HCT116 (cell line): ENCODE measurements at regions not wholly inside any gene's neighbourhood (a gene's known extent, or its start where the extent isn't known, plus 50 kb on each side); places are given as distances from the start of the nearest gene placed in this dataset.

ENCODE experiments used
- ATAC-seq: fragments of 200-7000 bp; cut with Tn5 transposase; 2 replicates; pipeline ENCODE4 v1.9.1; 2020; ENCODE audit warnings: mild to moderate bottlenecking, moderate library complexity
- BruUV-seq: library from RNA; stranded (reverse); fragments of 400-500 nt; replicated peaks from 2 replicates; lab custom pipeline; 2021; lab: Mats Ljungman, UMichigan
- CTCF ChIA-PET: fragments of 300-600 bp; sonication (Branson Sonifier 250); formaldehyde crosslinking; loops from one replicate; lab custom pipeline; 2021; ENCODE audit warnings: antibody characterized with exemption; lab: Charles Lee
- POLR2A ChIA-PET: fragments of 300-600, 350-600 bp; sonication (Branson Sonifier 250); formaldehyde crosslinking; loops from one replicate; lab custom pipeline; 2021; ENCODE audit warnings: antibody characterized with exemption; lab: Charles Lee
- RAD21 ChIA-PET, 2 experiments: fragments of 300-600 bp; sonication (Branson Sonifier 250); formaldehyde crosslinking; loops; one replicate each; lab custom pipeline; 2023; ENCODE audit warnings: low total read pairs in 2 of 2; ENCODE audit not compliant: uncharacterized antibody in 2 of 2, unreplicated experiment in 2 of 2, low non-redundant PET in 1 of 2; lab: Charles Lee
- DNase-seq: peaks from one replicate; pipeline ENCODE4 v3.0.0-alpha.2; 2010; ENCODE audit warnings: low read depth, low spot score
- H2AFZ ChIP-seq: fragments of 200-600 bp; shearing (Covaris generic), sonication (generic); 2 replicates; pipeline ENCODE4 v1.6.1; 2017; ENCODE audit warnings: low read depth, mixed run types, mixed read lengths, antibody characterized with exemption, low read length; ENCODE audit not compliant: poor library complexity, severe bottlenecking
- H3K27ac ChIP-seq: 2 replicates; pipeline ENCODE4 v1.5.1; 2012; ENCODE audit warnings: low read depth, low read length
- H3K27me3 ChIP-seq: fragments of 200-600 bp; sonication (generic); 2 replicates; pipeline ENCODE4 v1.6.1; 2016; ENCODE audit warnings: mixed run types, low read length, mixed read lengths; ENCODE audit not compliant: insufficient read depth
- H3K36me3 ChIP-seq, 2 experiments: fragments of 200-500 bp in 1 of 2; fragments of 200-600 bp in 1 of 2; sonication (Bioruptor generic) in 1 of 2; sonication (generic) in 1 of 2; 2 replicates each; pipeline versions ENCODE4 v1.5.1 to v1.6.1; 2014 to 2016; ENCODE audit warnings: low read length in 2 of 2, inconsistent platforms in 1 of 2, mixed read lengths in 1 of 2, mixed run types in 1 of 2; ENCODE audit not compliant: insufficient read depth in 2 of 2, control insufficient read depth in 1 of 2
- H3K4me1 ChIP-seq, 2 experiments: fragments of 200-600 bp in 1 of 2; sonication (generic) in 1 of 2; 2 replicates each; pipeline versions ENCODE4 v1.5.1 to v1.6.1; 2012 to 2017; ENCODE audit warnings: low read length in 2 of 2, inconsistent platforms in 1 of 2, mild to moderate bottlenecking in 1 of 2, mixed read lengths in 1 of 2, mixed run types in 1 of 2, moderate library complexity in 1 of 2; ENCODE audit not compliant: insufficient read depth in 2 of 2, control insufficient read depth in 1 of 2
- H3K4me2 ChIP-seq: fragments of 200-600 bp; sonication (generic); 2 replicates; pipeline ENCODE4 v1.6.1; 2017; ENCODE audit warnings: mixed run types, low read length, mixed read lengths
- H3K4me3 ChIP-seq, 2 experiments: fragments of 200-600 bp in 1 of 2; sonication (generic) in 1 of 2; replicated peaks in 1 of 2; 2 replicates each; pipeline ENCODE4 v1.5.1; 2011 to 2016; ENCODE audit warnings: low read length in 2 of 2, control low read depth in 1 of 2, low read depth in 1 of 2, mild to moderate bottlenecking in 1 of 2, mixed read lengths in 1 of 2, mixed run types in 1 of 2
- H3K79me2 ChIP-seq: fragments of 200-600 bp; sonication (generic); 2 replicates; pipeline ENCODE4 v1.6.1; 2017; ENCODE audit warnings: mild to moderate bottlenecking, mixed run types, low read length, moderate library complexity, mixed read lengths; ENCODE audit not compliant: insufficient read depth
- H3K9ac ChIP-seq: fragments of 200-600 bp; sonication (generic); 2 replicates; pipeline ENCODE4 v1.6.1; 2016; ENCODE audit warnings: low read length, mixed read lengths
- H3K9me2 ChIP-seq: fragments of 200-600 bp; sonication (generic), shearing (Covaris generic); 2 replicates; pipeline ENCODE4 v1.6.1; 2017; ENCODE audit warnings: mixed run types, mild to moderate bottlenecking, moderate library complexity; ENCODE audit not compliant: insufficient read depth
- H3K9me3 ChIP-seq, 2 experiments: fragments of 200-500 bp in 1 of 2; fragments of 200-600 bp in 1 of 2; sonication (Bioruptor generic) in 1 of 2; sonication (generic) in 1 of 2; 2 replicates each; pipeline ENCODE4 v1.6.1; 2014 to 2017; ENCODE audit warnings: low read length in 2 of 2, mixed read lengths in 2 of 2, inconsistent platforms in 1 of 2, low read depth in 1 of 2, mild to moderate bottlenecking in 1 of 2, mixed run types in 1 of 2, moderate library complexity in 1 of 2; ENCODE audit not compliant: control insufficient read depth in 1 of 2, insufficient read depth in 1 of 2
- H4K20me1 ChIP-seq: fragments of 200-600 bp; sonication (generic), shearing (Covaris generic); 2 replicates; pipeline ENCODE4 v1.6.1; 2017; ENCODE audit warnings: mixed run types, mild to moderate bottlenecking, moderate library complexity; ENCODE audit not compliant: insufficient read depth
- CEBPB ChIP-seq: IDR thresholded peaks from 2 replicates; pipeline ENCODE4 v1.6.1; 2012; ENCODE audit warnings: low read depth
- EZH2 ChIP-seq: fragments of 200-600 bp; sonication (generic); IDR thresholded peaks from 2 replicates; pipeline ENCODE4 v1.6.1; 2017; ENCODE audit warnings: antibody characterized with exemption, mixed run types
- EZH2phosphoT487 ChIP-seq: fragments of 200-600 bp; IDR thresholded peaks from 2 replicates; pipeline ENCODE4 v1.6.1; 2018; ENCODE audit warnings: antibody characterized with exemption, borderline replicate concordance
- FOSL1 ChIP-seq: IDR thresholded peaks from 2 replicates; pipeline ENCODE4 v1.6.1; 2012; ENCODE audit warnings: low read depth
- POLR2A ChIP-seq: IDR thresholded peaks from 2 replicates; pipeline ENCODE4 v1.7.0; 2011; ENCODE audit warnings: borderline replicate concordance; ENCODE audit not compliant: insufficient read depth, insufficient read length; ENCODE audit errors: extremely low read depth
- SIN3A ChIP-seq: IDR thresholded peaks from 2 replicates; pipeline ENCODE4 v1.6.1; 2012; ENCODE audit warnings: low read depth
- SP1 ChIP-seq: IDR thresholded peaks from 2 replicates; pipeline ENCODE4 v1.6.1; 2012; ENCODE audit warnings: low read depth
- SRF ChIP-seq: IDR thresholded peaks from 2 replicates; pipeline ENCODE4 v1.6.1; 2012; ENCODE audit warnings: low read depth
- ZFX ChIP-seq: fragments of 450-650 bp; IDR thresholded peaks from 2 replicates; pipeline ENCODE4 v1.6.1; 2017
- ZNF274 ChIP-seq: fragments of 200-500 bp; sonication (Bioruptor generic); IDR thresholded peaks from 2 replicates; pipeline ENCODE4 v1.6.1; 2014; ENCODE audit warnings: mild to moderate bottlenecking, low read depth, low read length, inconsistent platforms
- intact Hi-C: fragments of 100-400 bp; cut with micrococcal nuclease; formaldehyde crosslinking; loops from 2 replicates; pipeline ENCODE4 v1.10.0; 2022
- TF ChIP-seq, protein P1 (sequence below): IDR thresholded peaks from 2 replicates; pipeline ENCODE4 v1.6.1; 2012
- TF ChIP-seq, protein P2 (sequence below): IDR thresholded peaks from 2 replicates; pipeline ENCODE4 v1.6.1; 2011; ENCODE audit warnings: mild to moderate bottlenecking, low read length, moderate library complexity; ENCODE audit not compliant: insufficient replicate concordance; ENCODE audit errors: extremely low read depth

DNA sequence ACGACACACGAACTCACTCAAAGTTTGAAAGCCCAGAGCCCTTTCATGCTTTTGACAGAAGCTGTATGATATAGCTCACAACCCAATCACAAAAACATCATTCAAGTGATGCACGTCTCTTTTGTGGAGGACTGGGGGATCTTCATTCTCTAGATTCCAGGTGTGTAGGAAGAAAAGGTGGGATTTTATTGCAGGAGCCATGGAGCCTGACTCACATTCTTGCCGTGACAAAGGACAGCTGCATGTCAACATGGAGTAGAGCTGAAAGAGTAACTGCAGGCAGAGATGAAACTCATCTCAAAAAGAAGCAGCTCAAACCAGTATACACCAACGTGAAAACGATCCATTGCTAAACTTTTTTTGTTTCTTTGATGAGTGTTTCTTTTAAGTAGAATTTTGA, 50.9 kb upstream of the PDE1A start:
- ChIA-PET RAD21 (no interaction called here), CTCF (no interaction called here), POLR2A (no interaction called here)
- TF ChIP-seq SRF (no peak), CEBPB (no peak), ZFX (no peak), POLR2A (no peak), EZH2phosphoT487 (no peak), ZNF274 (no peak), FOSL1 (no peak), SP1 (no peak)
- TF ChIP-seq, protein P1, sequence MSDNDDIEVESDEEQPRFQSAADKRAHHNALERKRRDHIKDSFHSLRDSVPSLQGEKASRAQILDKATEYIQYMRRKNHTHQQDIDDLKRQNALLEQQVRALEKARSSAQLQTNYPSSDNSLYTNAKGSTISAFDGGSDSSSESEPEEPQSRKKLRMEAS: no peak
- Histone ChIP-seq H3K27ac (no peak overlapping the region), H2AFZ (no peak overlapping the region), H3K4me3 (no peak overlapping the region), H3K4me2 (no peak overlapping the region), H3K36me3 (no peaks in the 10 kb centered on the region), H3K4me1 (no peaks in the 10 kb centered on the region), H3K9me2 (no peaks in the 10 kb centered on the region), H3K9ac (no peak overlapping the region), H3K79me2 (no peaks in the 10 kb centered on the region), H4K20me1 (no peaks in the 10 kb centered on the region), H3K27me3 (no peaks in the 10 kb centered on the region), H3K9me3 (no peaks in the 10 kb centered on the region)
- no peak for DNase-seq
- no TSS peak for BruUV-seq
- intact Hi-C loops: no loop called here
- ATAC-seq: no peak

DNA sequence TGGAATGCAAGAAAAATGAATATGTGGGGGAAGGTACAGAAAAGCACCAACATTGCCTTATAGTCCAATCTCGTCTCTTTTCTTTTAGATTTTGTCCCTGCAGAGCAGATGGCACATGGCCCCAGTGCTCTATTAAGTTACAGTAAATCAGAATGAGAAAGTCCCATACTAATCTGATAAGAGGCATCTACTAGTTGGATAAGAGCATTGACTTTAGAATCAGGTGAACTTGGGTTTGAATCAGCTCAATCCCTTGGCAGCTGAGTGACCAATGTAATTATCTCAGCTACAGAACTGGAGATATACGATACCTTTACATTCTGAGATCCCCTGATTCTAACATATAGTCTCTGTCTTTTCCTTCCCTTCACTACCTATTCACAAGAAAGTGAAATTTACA, 54.8 kb upstream of the PDE1A start:
- ChIA-PET CTCF (no interaction called here), RAD21 (no interaction called here), POLR2A (no interaction called here)
- BruUV-seq: no TSS peak
- TF ChIP-seq, protein P1: no peak
- TF ChIP-seq POLR2A (no peak), CEBPB (no peak), EZH2 (no peak), SIN3A (no peak), FOSL1 (no peak)
- TF ChIP-seq, protein P2, sequence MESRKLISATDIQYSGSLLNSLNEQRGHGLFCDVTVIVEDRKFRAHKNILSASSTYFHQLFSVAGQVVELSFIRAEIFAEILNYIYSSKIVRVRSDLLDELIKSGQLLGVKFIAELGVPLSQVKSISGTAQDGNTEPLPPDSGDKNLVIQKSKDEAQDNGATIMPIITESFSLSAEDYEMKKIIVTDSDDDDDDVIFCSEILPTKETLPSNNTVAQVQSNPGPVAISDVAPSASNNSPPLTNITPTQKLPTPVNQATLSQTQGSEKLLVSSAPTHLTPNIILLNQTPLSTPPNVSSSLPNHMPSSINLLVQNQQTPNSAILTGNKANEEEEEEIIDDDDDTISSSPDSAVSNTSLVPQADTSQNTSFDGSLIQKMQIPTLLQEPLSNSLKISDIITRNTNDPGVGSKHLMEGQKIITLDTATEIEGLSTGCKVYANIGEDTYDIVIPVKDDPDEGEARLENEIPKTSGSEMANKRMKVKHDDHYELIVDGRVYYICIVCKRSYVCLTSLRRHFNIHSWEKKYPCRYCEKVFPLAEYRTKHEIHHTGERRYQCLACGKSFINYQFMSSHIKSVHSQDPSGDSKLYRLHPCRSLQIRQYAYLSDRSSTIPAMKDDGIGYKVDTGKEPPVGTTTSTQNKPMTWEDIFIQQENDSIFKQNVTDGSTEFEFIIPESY: no peak
- DNase-seq (no peak), ATAC-seq (no peak)
- no peak overlapping the region for H3K4me2 ChIP-seq
- no peaks in the 10 kb centered on the region for H3K36me3 ChIP-seq
- no peak overlapping the region for H2AFZ ChIP-seq
- H3K9me2 ChIP-seq: no peaks in the 10 kb centered on the region
- H3K4me3 ChIP-seq: no peak overlapping the region
- no peaks in the 10 kb centered on the region for H3K4me1 ChIP-seq
- intact Hi-C loops: no loop called here
- H3K9ac ChIP-seq: no peak overlapping the region
- no peaks in the 10 kb centered on the region for H3K79me2 ChIP-seq
- H3K27ac ChIP-seq: no peak overlapping the region
- no peaks in the 10 kb centered on the region for H3K9me3 ChIP-seq
- H3K27me3 ChIP-seq: no peaks in the 10 kb centered on the region
- no peaks in the 10 kb centered on the region for H4K20me1 ChIP-seq
